A673 (cell line): ENCODE measurements at regions not wholly inside any gene's neighbourhood (a gene's known extent, or its start where the extent isn't known, plus 50 kb on each side); places are given as distances from the start of the nearest gene placed in this dataset.

Experiments used
- BruUV-seq: library from RNA; stranded (reverse); fragments of 400-500 nt; replicated peaks from 2 replicates; lab custom pipeline; 2021; lab: Mats Ljungman, UMichigan
- CTCF ChIA-PET: fragments of 300-600 bp; sonication (Branson Sonifier 250); formaldehyde crosslinking; loops from one replicate; lab custom pipeline; 2022; ENCODE audit warnings: antibody characterized with exemption; lab: Charles Lee
- POLR2A ChIA-PET: fragments of 300-600 bp; sonication (Branson Sonifier 250); formaldehyde crosslinking; loops from one replicate; lab custom pipeline; 2022; ENCODE audit warnings: antibody characterized with exemption; ENCODE audit not compliant: low non-redundant PET; lab: Charles Lee
- DNase-seq: peaks from one replicate; pipeline ENCODE4 v3.0.0-alpha.2; 2015; ENCODE audit warnings: low spot score
- H3K27ac ChIP-seq: fragments of 200-600 bp; sonication (generic); 2 replicates; pipeline ENCODE4 v1.5.1; 2016; ENCODE audit warnings: mixed run types, low read depth, mild to moderate bottlenecking, mixed read lengths, antibody characterized with exemption, low read length; ENCODE audit not compliant: poor library complexity, severe bottlenecking
- H3K27me3 ChIP-seq: fragments of 200-600 bp; sonication (generic); replicated peaks from 2 replicates; pipeline ENCODE4 v1.6.1; 2017; ENCODE audit warnings: mixed run types, low read depth, mild to moderate bottlenecking, mixed read lengths, antibody characterized with exemption, low read length; ENCODE audit not compliant: insufficient read depth, poor library complexity
- H3K36me3 ChIP-seq: fragments of 200-600 bp; sonication (generic); 2 replicates; pipeline ENCODE4 v1.6.1; 2016; ENCODE audit warnings: mixed run types, mild to moderate bottlenecking, mixed read lengths, antibody characterized with exemption, low read length; ENCODE audit not compliant: insufficient read depth, poor library complexity, severe bottlenecking
- H3K4me1 ChIP-seq: fragments of 200-600 bp; sonication (generic); 2 replicates; pipeline ENCODE4 v1.6.1; 2017; ENCODE audit warnings: mixed run types, mild to moderate bottlenecking, mixed read lengths, antibody characterized with exemption, low read length; ENCODE audit not compliant: insufficient read depth, poor library complexity, severe bottlenecking
- H3K4me3 ChIP-seq: fragments of 200-600 bp; sonication (generic); 2 replicates; pipeline ENCODE4 v1.5.1; 2016; ENCODE audit warnings: low read depth, mixed run types, mild to moderate bottlenecking, mixed read lengths, low read length; ENCODE audit not compliant: poor library complexity, severe bottlenecking
- H3K9me3 ChIP-seq: fragments of 200-600 bp; sonication (generic); 2 replicates; pipeline ENCODE4 v1.6.1; 2016; ENCODE audit warnings: mixed run types, low read depth, mild to moderate bottlenecking, mixed read lengths, antibody characterized with exemption, low read length; ENCODE audit not compliant: poor library complexity, severe bottlenecking
- CTCF ChIP-seq: fragments of 300-800, 200-600 bp; sonication (generic); conservative IDR thresholded peaks from 2 replicates; pipeline ENCODE4 v1.5.1; 2017; ENCODE audit warnings: low read depth, mild to moderate bottlenecking, antibody characterized with exemption, low read length, moderate library complexity, mixed read lengths
- EZH2 ChIP-seq: fragments of 200-600 bp; sonication (generic); IDR thresholded peaks from 2 replicates; pipeline ENCODE4 v1.6.1; 2017; ENCODE audit warnings: borderline replicate concordance, low read depth, mild to moderate bottlenecking, mixed read lengths, antibody characterized with exemption, low read length; ENCODE audit not compliant: poor library complexity, severe bottlenecking
- intact Hi-C: fragments of 100-400 bp; cut with micrococcal nuclease; formaldehyde crosslinking; loops from one replicate; pipeline ENCODE4 v1.10.0; 2022; ENCODE audit not compliant: unreplicated experiment

GRCh38 chr17:55909776-55910175 is 158.9 kb downstream of the PCTP start:
- Histone ChIP-seq H3K27ac (no peak overlapping the region), H3K4me1 (no peaks in the 10 kb centered on the region), H3K27me3 (peaks cover 24% of the 10 kb centered on the region), H3K9me3 (no peaks in the 10 kb centered on the region), H3K36me3 (no peaks in the 10 kb centered on the region), H3K4me3 (no peak overlapping the region)
- BruUV-seq: no TSS peak
- TF ChIP-seq CTCF: no peak
- TF ChIP-seq EZH2: no peak
- no peak for DNase-seq
- intact Hi-C loops: no loop called here
- ChIA-PET CTCF (no interaction called here), POLR2A (no interaction called here)

- no peak for TF ChIP-seq EZH2
- DNase-seq: no peak
- Histone ChIP-seq H3K9me3 (no peaks in the 10 kb centered on the region), H3K4me1 (no peaks in the 10 kb centered on the region), H3K36me3 (no peaks in the 10 kb centered on the region), H3K27ac (no peak overlapping the region), H3K4me3 (no peak overlapping the region), H3K27me3 (peaks cover 18% of the 10 kb centered on the region)
- CTCF ChIA-PET: no interaction called here
- intact Hi-C loops: no loop called here
- POLR2A ChIA-PET: no interaction called here
- no TSS peak for BruUV-seq
These were observed 160.3 kb downstream of the PCTP start for GRCh38 chr17:55911186-55911585.

- no TSS peak for BruUV-seq
- Histone ChIP-seq H3K27me3 (peaks cover 4% of the 10 kb centered on the region), H3K36me3 (no peaks in the 10 kb centered on the region), H3K27ac (no peak overlapping the region), H3K9me3 (no peaks in the 10 kb centered on the region), H3K4me1 (no peaks in the 10 kb centered on the region), H3K4me3 (no peak overlapping the region)
- CTCF ChIA-PET: no interaction called here
- no peak for TF ChIP-seq EZH2
- DNase-seq: no peak
- intact Hi-C loops: no loop called here
- POLR2A ChIA-PET: no interaction called here
These were observed 174.6 kb downstream of the PCTP start for GRCh38 chr17:55925440-55925839.

GRCh38 chr17:55926276-55926990 is 175.6 kb downstream of the PCTP start:
- DNase-seq: peak; percentile 29
- no peaks in the 10 kb centered on the region for H3K4me1 ChIP-seq
- H3K27ac ChIP-seq: no peak overlapping the region
- intact Hi-C loops: no loop called here
- H3K9me3 ChIP-seq: no peaks in the 10 kb centered on the region
- no peak overlapping the region for H3K4me3 ChIP-seq
- CTCF ChIA-PET: no interaction called here
- H3K36me3 ChIP-seq: no peaks in the 10 kb centered on the region
- H3K27me3 ChIP-seq: peaks cover 4% of the 10 kb centered on the region
- BruUV-seq: no TSS peak
- TF ChIP-seq CTCF (no peak), EZH2 (no peak)
- POLR2A ChIA-PET: no interaction called here
